Progenitor cell of endocrine pancreas (in vitro differentiated cells): ENCODE measurements at regions not wholly inside any gene's neighbourhood (a gene's known extent, or its start where the extent isn't known, plus 50 kb on each side); places are given as distances from the start of the nearest gene placed in this dataset.

Source experiments
- DNase-seq: peaks from one replicate; pipeline ENCODE4 v3.0.0; 2021; ENCODE audit warnings: low spot score; ENCODE audit not compliant: unreplicated experiment
- H3K27ac Mint-ChIP-seq: 2 replicates; pipeline ENCODE4 v1.8.0; 2021; ENCODE audit warnings: mild to moderate bottlenecking, moderate library complexity, mixed read lengths
- H3K27me3 Mint-ChIP-seq: 2 replicates; pipeline ENCODE4 v1.8.0; 2021; ENCODE audit warnings: mixed read lengths
- H3K36me3 Mint-ChIP-seq: 2 replicates; pipeline ENCODE4 v1.8.0; 2022; ENCODE audit warnings: mixed read lengths; ENCODE audit not compliant: insufficient read depth
- H3K4me1 Mint-ChIP-seq: 2 replicates; pipeline ENCODE4 v1.8.0; 2021; ENCODE audit warnings: low read depth, mixed read lengths
- H3K4me3 Mint-ChIP-seq: 2 replicates; pipeline ENCODE4 v1.8.0; 2021; ENCODE audit warnings: low read depth, mild to moderate bottlenecking, moderate library complexity, mixed read lengths
- H3K9me3 Mint-ChIP-seq: 2 replicates; pipeline ENCODE4 v1.8.0; 2021; ENCODE audit warnings: low read depth, mixed read lengths
- TF ChIP-seq, protein P1 (sequence below): fragments of 200-600 bp; sonication (generic); IDR thresholded peaks from one replicate; pipeline ENCODE4 v1.5.0; 2021; ENCODE audit warnings: antibody characterized with exemption, mild to moderate bottlenecking; ENCODE audit not compliant: unreplicated experiment

DNA sequence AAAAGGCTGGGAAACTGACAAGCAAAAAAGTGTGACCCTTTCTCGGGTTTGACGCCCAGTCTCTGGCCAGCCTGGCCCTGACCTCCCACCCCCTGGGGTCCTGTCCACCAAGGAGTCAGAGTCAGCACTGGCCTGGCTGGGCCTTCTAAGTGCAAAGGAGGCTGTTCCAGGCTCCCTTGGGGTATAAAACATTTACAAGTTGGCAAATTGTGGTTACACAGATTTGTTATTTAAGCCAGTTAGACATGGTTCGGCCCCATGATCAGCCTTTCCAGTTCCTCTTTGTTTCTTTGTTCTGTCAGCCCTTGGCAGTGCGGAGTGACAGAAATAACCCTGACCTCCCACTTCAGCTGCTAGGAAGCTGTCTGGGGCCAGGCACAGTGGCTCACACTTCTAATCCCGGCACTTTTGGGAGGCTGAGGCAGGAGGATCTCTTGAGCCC is 161.6 kb upstream of the RAB4A start:
- TF ChIP-seq, protein P1, sequence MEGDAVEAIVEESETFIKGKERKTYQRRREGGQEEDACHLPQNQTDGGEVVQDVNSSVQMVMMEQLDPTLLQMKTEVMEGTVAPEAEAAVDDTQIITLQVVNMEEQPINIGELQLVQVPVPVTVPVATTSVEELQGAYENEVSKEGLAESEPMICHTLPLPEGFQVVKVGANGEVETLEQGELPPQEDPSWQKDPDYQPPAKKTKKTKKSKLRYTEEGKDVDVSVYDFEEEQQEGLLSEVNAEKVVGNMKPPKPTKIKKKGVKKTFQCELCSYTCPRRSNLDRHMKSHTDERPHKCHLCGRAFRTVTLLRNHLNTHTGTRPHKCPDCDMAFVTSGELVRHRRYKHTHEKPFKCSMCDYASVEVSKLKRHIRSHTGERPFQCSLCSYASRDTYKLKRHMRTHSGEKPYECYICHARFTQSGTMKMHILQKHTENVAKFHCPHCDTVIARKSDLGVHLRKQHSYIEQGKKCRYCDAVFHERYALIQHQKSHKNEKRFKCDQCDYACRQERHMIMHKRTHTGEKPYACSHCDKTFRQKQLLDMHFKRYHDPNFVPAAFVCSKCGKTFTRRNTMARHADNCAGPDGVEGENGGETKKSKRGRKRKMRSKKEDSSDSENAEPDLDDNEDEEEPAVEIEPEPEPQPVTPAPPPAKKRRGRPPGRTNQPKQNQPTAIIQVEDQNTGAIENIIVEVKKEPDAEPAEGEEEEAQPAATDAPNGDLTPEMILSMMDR, result no peak
- Mint-ChIP-seq H3K27me3 (no peaks in the 10 kb centered on the region), H3K4me1 (peaks cover 68% of the 10 kb centered on the region), H3K36me3 (no peaks in the 10 kb centered on the region), H3K9me3 (no peaks in the 10 kb centered on the region), H3K27ac (peak overlapping the region; percentile 91), H3K4me3 (no peak overlapping the region)
- DNase-seq, result no peak

DNA sequence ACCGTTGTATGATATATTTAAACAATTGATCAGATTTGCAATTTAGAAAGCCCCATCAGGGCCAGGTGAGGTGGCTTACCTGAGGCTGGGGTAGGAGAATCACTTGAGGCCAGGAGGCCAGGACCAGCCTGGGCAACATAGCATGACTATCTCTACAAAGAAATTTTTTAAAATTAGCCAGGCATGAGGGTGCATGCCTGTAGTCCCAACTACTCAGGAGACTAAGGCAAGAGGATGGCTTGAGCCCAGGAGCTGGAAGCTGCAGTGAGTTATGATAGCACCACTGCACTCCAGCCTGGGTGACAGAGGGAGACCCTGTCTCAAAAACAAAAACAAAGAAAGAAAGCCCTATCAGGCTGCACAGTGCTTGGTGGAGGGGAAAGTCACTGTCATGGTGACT is 159.9 kb upstream of the RAB4A start:
- TF ChIP-seq, protein P1, result no peak
- Mint-ChIP-seq H3K36me3 (no peaks in the 10 kb centered on the region), H3K4me1 (peaks cover 70% of the 10 kb centered on the region), H3K27ac (peak overlapping the region; percentile 83), H3K27me3 (no peaks in the 10 kb centered on the region), H3K4me3 (no peak overlapping the region), H3K9me3 (no peaks in the 10 kb centered on the region)
- DNase-seq, result no peak

DNA sequence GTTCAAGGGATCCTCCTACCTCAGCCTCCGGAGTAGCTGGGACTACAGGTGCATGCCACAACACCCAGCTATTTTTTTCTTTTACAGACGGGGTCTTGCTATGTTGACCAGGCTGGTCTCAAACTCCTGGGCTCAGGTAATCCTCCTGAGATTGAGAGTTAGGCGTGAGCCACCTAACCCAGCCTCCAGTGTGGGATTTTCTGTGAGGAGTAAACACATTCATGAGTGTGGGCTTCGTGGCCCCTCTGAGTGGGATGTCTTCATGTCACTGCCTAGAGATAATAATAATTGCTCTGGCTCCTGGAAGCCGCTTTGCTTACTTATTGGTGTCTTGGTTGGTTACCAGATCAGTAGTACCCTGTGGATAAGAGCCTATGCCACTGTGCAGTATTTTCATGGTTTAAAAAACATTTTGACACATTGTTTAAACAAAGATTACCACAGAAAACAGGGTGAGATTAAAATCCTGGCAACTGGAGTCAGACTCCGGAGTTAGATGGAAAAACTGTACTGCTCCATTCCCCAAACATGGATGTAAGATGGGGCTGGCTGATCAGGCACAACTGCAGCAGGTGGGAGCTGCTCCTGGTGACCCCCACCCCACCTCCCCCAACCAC is 159.1 kb upstream of the RAB4A start:
- H3K4me3 Mint-ChIP-seq, result no peak overlapping the region
- peak overlapping the region; percentile 77 for H3K27ac Mint-ChIP-seq
- H3K36me3 Mint-ChIP-seq, result no peaks in the 10 kb centered on the region
- H3K4me1 Mint-ChIP-seq, result peaks cover 69% of the 10 kb centered on the region
- H3K9me3 Mint-ChIP-seq, result no peaks in the 10 kb centered on the region
- TF ChIP-seq, protein P1, result no peak
- H3K27me3 Mint-ChIP-seq, result no peaks in the 10 kb centered on the region
- no peak for DNase-seq

DNA sequence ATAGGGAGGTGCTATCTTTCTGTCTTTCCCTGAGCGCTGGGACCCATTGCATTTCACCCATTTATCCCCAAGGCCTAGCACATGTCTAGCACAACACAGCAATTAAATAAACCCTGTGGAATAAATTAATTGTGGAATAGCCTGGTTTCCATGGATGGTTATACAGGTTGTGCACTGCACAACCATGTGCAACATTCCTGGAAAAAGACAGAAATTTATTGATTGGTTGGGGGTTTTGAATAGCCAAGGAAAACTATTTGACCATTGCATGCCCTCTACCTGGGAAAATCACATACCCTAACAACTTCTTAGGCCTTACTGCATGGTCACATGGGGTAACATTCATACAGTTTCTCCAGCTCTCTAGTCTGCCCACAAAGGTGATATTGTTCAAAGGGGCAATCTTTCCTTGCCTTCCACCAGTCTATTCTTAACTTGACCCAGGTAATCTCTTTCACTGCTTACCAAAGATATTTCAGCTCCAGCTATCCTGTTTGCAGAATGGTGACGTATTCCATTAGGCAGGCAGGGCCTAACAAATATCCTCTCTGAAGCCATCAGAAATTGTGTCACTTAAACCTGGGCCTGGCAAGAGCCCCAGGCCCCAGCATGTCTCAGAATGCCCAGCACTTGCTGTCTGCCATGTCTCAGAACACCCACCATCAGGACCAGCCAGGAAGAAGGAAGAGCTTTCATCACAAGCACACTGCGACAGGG is 157.9 kb upstream of the RAB4A start:
- Mint-ChIP-seq H3K36me3 (no peaks in the 10 kb centered on the region), H3K9me3 (no peaks in the 10 kb centered on the region), H3K27ac (peak overlapping the region; percentile 89), H3K27me3 (no peaks in the 10 kb centered on the region), H3K4me3 (no peak overlapping the region), H3K4me1 (peaks cover 70% of the 10 kb centered on the region)
- DNase-seq, result no peak
- TF ChIP-seq, protein P1, result no peak

DNA sequence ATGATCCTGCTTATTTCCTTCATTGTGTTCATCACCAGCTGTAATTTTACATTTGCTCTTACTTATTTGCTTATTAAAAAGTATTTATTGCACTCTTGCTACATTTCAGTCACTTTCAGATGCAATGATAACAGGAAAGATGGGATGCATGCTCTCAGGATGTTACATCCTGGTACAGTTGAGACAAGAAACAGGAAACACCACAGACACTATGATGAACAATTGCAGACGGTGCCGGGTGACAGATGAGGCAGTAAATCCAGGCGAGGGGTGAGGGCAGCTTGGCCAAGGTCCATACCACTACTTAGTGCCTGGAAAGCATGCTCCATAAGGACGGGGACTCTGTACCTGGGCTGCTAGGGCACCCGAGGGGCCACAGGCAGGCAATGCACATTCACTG is 156.6 kb upstream of the RAB4A start:
- Mint-ChIP-seq H3K36me3 (no peaks in the 10 kb centered on the region), H3K4me3 (no peak overlapping the region), H3K27me3 (no peaks in the 10 kb centered on the region), H3K27ac (peak overlapping the region; percentile 26), H3K9me3 (peaks cover under 1% of the 10 kb centered on the region), H3K4me1 (peaks cover 59% of the 10 kb centered on the region)
- TF ChIP-seq, protein P1, result no peak
- no peak for DNase-seq
